Right lobe of liver (tissue), 6 donors: ENCODE measurements at regions not wholly inside any gene's neighbourhood (a gene's known extent, or its start where the extent isn't known, plus 50 kb on each side); places are given as distances from the start of the nearest gene placed in this dataset.
A peak's percentile ranks its signal among the peaks of the same experiment; 100 is the strongest.

Source experiments
- ATAC-seq, 4 donors: fragments of 200-7000 bp; cut with Tn5 transposase; one replicate each; pipeline ENCODE4 v1.9.1; 2020; ENCODE audit warnings: mild to moderate bottlenecking in 4 of 4, moderate library complexity in 4 of 4
- DNase-seq, 3 donors: peaks; one replicate each; pipeline ENCODE4 v3.0.0-alpha.2; 2020
- H3K27ac ChIP-seq, 3 donors: fragments of 200-600 bp; one replicate each; pipeline ENCODE4 v1.8.0; 2022
- H3K27me3 ChIP-seq, 2 donors: fragments of 200-600 bp; one replicate each; pipeline ENCODE4 v1.8.0; 2022
- H3K36me3 ChIP-seq, 4 donors: fragments of 200-600 bp; sonication (generic) in 1 of 4; one replicate each; pipeline versions ENCODE4 v1.5.1 to v1.8.0; 2017 to 2022; ENCODE audit warnings: control low read depth in 1 of 4
- H3K4me1 ChIP-seq, 4 donors: fragments of 200-600 bp; sonication (generic) in 1 of 4; one replicate each; pipeline versions ENCODE4 v1.5.1 to v1.8.0; 2017 to 2022; ENCODE audit warnings: control low read depth in 1 of 4
- H3K4me3 ChIP-seq, 3 donors: fragments of 200-600 bp; one replicate each; pipeline ENCODE4 v1.8.0; 2022
- H3K9me3 ChIP-seq, 4 donors: fragments of 200-600 bp; sonication (generic) in 1 of 4; one replicate each; pipeline versions ENCODE4 v1.5.1 to v1.8.0; 2017 to 2022; ENCODE audit warnings: control low read depth in 1 of 4
- POLR2A ChIP-seq: fragments of 450-650 bp; IDR thresholded peaks from one replicate; pipeline ENCODE4 v1.6.1; 2017; ENCODE audit warnings: antibody characterized with exemption, mild to moderate bottlenecking
- WGBS: methylation state at CpG from one replicate; pipeline ENCODE4 v1.1.6; 2018; ENCODE audit warnings: low coverage, low lambda C conversion rate; ENCODE audit not compliant: insufficient coverage; ENCODE audit errors: missing lambda C conversion rate; 5-methylcytosine and 5-hydroxymethylcytosine counted together
- intact Hi-C, 2 donors: fragments of 100-400 bp; cut with DNase I; formaldehyde crosslinking; loops; one replicate each; pipeline versions ENCODE4 v1.11.2 to v1.14.1; 2022
- TF ChIP-seq, protein P1 (sequence below), 4 donors: fragments of 200-600 bp in 3 of 4; fragments of 450-650 bp in 1 of 4; IDR thresholded peaks; one replicate each; pipeline versions ENCODE4 v1.5.1 to v1.8.0; 2016 to 2022; ENCODE audit warnings: antibody characterized with exemption in 4 of 4, mild to moderate bottlenecking in 2 of 4
- donor health status: DM: no; HTN: yes; CAD: no.
- donor health status: DM: no; HTN: no; CAD: no.
- donor health status: DM: no; HTN: no; CAD: no.
- donor health status: DM: no; HTN: yes; CAD: no.
- donor health status: DM: no; HTN: yes; CAD: no.

DNA sequence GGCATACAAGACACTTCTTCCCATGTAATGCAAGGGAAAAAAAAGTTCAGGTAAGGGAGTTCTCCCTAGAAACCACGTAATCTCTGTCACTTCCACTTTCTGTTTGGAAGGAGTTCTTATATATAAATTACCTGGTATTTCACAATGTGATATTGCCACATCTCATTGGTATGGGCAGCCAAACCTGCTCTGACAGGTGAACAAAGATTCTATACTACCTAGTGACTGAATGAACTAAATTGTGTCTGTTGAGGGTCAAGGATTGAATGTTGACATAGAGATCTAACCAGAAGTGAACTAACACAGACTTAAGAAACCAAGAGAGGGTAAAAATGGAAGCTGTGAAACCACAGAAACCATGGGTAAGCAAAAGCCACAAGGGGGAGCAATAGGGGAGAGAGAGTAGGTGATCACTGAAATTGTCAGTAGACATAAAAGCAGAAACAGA lies 161.3 kb downstream of the RPL10L start:
- Histone ChIP-seq H3K27ac (no peak overlapping the region), H3K36me3 (no peaks in the 10 kb centered on the region), H3K9me3 (no peaks in the 10 kb centered on the region), H3K27me3 (no peaks in the 10 kb centered on the region), H3K4me3 (peak overlapping the region in 1 of 3 donors; percentile 6), H3K4me1 (peaks cover 0 to 25% (median 0%) of the 10 kb centered on the region in 4 donors)
- TF ChIP-seq, protein P1, sequence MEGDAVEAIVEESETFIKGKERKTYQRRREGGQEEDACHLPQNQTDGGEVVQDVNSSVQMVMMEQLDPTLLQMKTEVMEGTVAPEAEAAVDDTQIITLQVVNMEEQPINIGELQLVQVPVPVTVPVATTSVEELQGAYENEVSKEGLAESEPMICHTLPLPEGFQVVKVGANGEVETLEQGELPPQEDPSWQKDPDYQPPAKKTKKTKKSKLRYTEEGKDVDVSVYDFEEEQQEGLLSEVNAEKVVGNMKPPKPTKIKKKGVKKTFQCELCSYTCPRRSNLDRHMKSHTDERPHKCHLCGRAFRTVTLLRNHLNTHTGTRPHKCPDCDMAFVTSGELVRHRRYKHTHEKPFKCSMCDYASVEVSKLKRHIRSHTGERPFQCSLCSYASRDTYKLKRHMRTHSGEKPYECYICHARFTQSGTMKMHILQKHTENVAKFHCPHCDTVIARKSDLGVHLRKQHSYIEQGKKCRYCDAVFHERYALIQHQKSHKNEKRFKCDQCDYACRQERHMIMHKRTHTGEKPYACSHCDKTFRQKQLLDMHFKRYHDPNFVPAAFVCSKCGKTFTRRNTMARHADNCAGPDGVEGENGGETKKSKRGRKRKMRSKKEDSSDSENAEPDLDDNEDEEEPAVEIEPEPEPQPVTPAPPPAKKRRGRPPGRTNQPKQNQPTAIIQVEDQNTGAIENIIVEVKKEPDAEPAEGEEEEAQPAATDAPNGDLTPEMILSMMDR (IDR thresholded peaks at IDR 0.05): peak; percentile 22 to 39 (median 31)
- no peak for TF ChIP-seq POLR2A
- WGBS: 7% methylated on average over 1 of the region's 1 CpG
- intact Hi-C loops: no loop called here
- DNase-seq (no peak), ATAC-seq (peak; percentile 47 to 73 (median 62))

DNA sequence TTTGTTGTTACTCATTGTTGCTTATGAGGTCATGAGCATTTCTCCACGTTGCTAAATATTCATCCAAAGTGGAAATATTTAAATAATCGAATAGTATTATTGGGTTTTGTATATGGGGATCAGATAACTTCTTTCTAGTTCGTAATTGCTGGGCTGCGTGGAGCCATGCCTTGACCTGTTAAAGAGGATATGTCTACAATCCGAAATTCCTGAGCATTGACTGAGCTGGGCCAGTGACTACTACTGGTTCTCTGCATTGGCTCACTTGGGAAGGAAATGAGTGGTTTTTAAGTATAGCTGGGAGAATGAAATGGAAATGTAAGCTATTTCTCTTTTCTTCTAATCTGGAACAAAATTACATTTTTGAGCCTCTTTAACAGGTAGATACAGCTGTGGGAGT lies 163.2 kb downstream of the RPL10L start:
- no peaks in the 10 kb centered on the region for H3K27me3 ChIP-seq
- WGBS: 19% methylated on average over 5 of the region's 5 CpGs
- H3K4me1 ChIP-seq: peaks cover 0 to 18% (median 0%) of the 10 kb centered on the region in 4 donors
- H3K36me3 ChIP-seq: no peaks in the 10 kb centered on the region
- no peak overlapping the region for H3K27ac ChIP-seq
- ATAC-seq (peak; percentile 47 to 79 (median 55)), DNase-seq (no peak)
- intact Hi-C loops: no loop called here
- no peak for TF ChIP-seq POLR2A
- TF ChIP-seq, protein P1 (IDR thresholded peaks at IDR 0.05): no peak
- H3K9me3 ChIP-seq: no peaks in the 10 kb centered on the region
- no peak overlapping the region for H3K4me3 ChIP-seq

DNA sequence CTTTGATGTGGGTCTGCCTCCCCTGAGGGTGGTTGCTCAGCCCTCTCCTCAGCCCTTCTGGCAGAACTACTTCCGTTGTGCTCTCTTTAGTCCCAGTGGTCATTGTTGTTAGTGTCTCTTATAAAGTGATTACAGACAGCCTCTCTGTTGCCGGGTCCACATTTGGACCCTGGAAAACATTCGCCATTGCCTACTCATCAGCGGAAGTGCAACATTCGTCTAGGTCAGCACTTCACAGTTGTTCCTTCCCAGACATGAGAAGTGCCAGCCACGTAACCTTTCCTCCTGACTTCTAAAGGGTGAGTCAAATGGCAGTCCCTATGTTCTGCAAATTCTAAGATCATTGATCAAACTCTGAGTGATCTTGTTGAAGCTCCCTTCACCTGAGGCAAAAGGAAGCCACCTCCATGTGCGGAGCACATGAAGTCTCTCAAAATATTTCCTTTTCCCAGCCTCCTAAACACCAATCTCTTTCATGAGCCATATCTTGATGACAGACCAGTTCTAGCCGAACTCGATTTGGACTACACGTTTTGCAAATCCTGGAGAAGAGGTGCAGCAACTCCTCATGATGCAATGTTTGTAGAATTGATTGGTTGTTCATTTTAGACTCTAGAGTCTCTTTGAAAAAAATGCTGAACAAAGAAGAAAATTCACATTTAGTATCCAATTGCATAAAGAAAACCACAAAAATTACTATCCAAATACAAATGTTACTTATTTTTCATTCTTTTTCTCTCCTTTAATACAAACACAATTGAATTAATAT lies 163.8 kb downstream of the RPL10L start:
- Histone ChIP-seq H3K27me3 (no peaks in the 10 kb centered on the region), H3K9me3 (no peaks in the 10 kb centered on the region), H3K27ac (peak overlapping the region in 1 of 3 donors; percentile 31), H3K4me3 (peak overlapping the region in 1 of 3 donors; percentile 4), H3K4me1 (peaks cover 0 to 18% (median 0%) of the 10 kb centered on the region in 4 donors), H3K36me3 (no peaks in the 10 kb centered on the region)
- ATAC-seq: peak; percentile 77 to 91 (median 86)
- WGBS: 29% methylated on average over 10 of the region's 10 CpGs
- peak in 1 of 3 donors; percentile 44 for DNase-seq
- intact Hi-C loops: no loop called here
- no peak for TF ChIP-seq POLR2A
- TF ChIP-seq, protein P1 (IDR thresholded peaks at IDR 0.05): no peak

DNA sequence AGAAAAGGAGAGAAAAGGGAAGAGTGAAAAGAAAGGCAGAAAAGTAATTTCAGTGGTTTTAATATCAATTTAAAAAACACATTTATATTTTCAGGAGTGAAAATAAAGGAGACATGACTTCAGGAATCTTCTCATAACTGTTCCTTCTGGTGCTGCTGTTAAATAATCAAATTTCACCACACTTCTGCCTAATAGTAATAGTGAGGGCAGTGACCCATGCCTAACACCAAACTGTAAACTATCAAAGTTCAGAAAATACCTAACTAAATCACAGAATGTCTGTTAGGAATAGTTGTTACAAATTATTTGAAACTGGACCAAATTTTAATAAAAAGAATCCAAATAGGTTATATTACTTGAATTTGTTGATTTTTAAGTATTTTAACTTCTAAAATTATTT lies 169.4 kb downstream of the RPL10L start:
- Histone ChIP-seq H3K27me3 (no peaks in the 10 kb centered on the region), H3K27ac (no peak overlapping the region), H3K4me3 (no peak overlapping the region), H3K9me3 (no peaks in the 10 kb centered on the region), H3K4me1 (peaks cover 0 to 14% (median 0%) of the 10 kb centered on the region in 4 donors), H3K36me3 (no peaks in the 10 kb centered on the region)
- ATAC-seq: peak; percentile 61 to 76 (median 66)
- DNase-seq: no peak
- TF ChIP-seq, protein P1 (IDR thresholded peaks at IDR 0.05): no peak
- no peak for TF ChIP-seq POLR2A
- intact Hi-C loops: no loop called here
